MCF 10A (cell line): ENCODE measurements at regions not wholly inside any gene's neighbourhood (a gene's known extent, or its start where the extent isn't known, plus 50 kb on each side); places are given as distances from the start of the nearest gene placed in this dataset.

ENCODE experiments used
- BruUV-seq: library from RNA; stranded (reverse); fragments of 400-500 nt; replicated peaks from 2 replicates; lab custom pipeline; 2021; lab: Mats Ljungman, UMichigan
- CTCF ChIA-PET: fragments of 300-600 bp; sonication (Branson Sonifier 250); formaldehyde crosslinking; extraction: SDS; loops from one replicate; lab custom pipeline; 2021; ENCODE audit warnings: antibody characterized with exemption, inconsistent platforms; lab: Yijun Ruan, JAX
- POLR2A ChIA-PET: fragments of 300-600, 350-650 bp; sonication (Branson Sonifier 250); formaldehyde crosslinking; extraction: SDS; loops from one replicate; lab custom pipeline; 2020; ENCODE audit warnings: antibody characterized with exemption, inconsistent platforms; lab: Yijun Ruan, JAX
- DNase-seq: peaks from one replicate; pipeline ENCODE4 v3.0.0-alpha.2; 2018; ENCODE audit not compliant: unreplicated experiment
- H3K27ac Mint-ChIP-seq: one replicate; pipeline ENCODE4 v1.8.0; 2022; ENCODE audit warnings: mild to moderate bottlenecking, low read depth, mixed read lengths; ENCODE audit not compliant: unreplicated experiment
- H3K27me3 Mint-ChIP-seq: one replicate; pipeline ENCODE4 v1.8.0; 2022; ENCODE audit warnings: mixed read lengths; ENCODE audit not compliant: insufficient read depth, unreplicated experiment
- H3K36me3 Mint-ChIP-seq: one replicate; pipeline ENCODE4 v1.8.0; 2022; ENCODE audit warnings: mild to moderate bottlenecking, moderate library complexity, mixed read lengths; ENCODE audit not compliant: insufficient read depth, unreplicated experiment
- H3K4me1 Mint-ChIP-seq: one replicate; pipeline ENCODE4 v1.8.0; 2022; ENCODE audit warnings: mixed read lengths; ENCODE audit not compliant: insufficient read depth, unreplicated experiment
- H3K4me3 Mint-ChIP-seq: one replicate; pipeline ENCODE4 v1.8.0; 2022; ENCODE audit warnings: mild to moderate bottlenecking, moderate library complexity, mixed read lengths; ENCODE audit not compliant: unreplicated experiment
- H3K9me3 Mint-ChIP-seq: one replicate; pipeline ENCODE4 v1.8.0; 2022; ENCODE audit warnings: mixed read lengths; ENCODE audit not compliant: unreplicated experiment
- intact Hi-C: fragments of 100-400 bp; cut with micrococcal nuclease; formaldehyde crosslinking; loops from 2 replicates; pipeline ENCODE4 v1.14.1; 2022
- TF ChIP-seq, protein P1 (sequence below): fragments of 200-600 bp; IDR thresholded peaks from one replicate; pipeline ENCODE4 v1.8.0; 2022; ENCODE audit warnings: antibody characterized with exemption, mild to moderate bottlenecking; ENCODE audit not compliant: unreplicated experiment

DNA sequence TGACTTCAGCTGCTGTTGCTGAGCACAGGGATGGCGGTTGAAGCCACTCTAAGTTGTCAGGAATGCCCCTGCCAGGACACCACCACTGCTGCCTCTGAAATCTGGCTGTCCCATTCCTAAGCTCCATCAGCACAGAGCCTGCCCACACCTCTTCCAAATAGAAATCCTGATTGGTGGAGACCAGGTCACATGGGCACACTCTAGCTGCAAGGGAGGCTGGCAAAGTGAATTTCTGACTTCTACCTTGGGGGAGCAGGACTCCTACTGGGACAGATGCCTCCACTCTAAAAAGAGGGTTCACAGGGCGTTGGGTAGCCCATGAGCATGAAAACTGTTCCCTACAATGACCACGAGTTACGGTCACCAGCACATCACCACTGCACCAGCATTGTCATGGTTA is 83.8 kb upstream of the TARDBP start:
- Mint-ChIP-seq H3K4me1 (no peaks in the 10 kb centered on the region), H3K27ac (no peak overlapping the region), H3K4me3 (no peak overlapping the region), H3K36me3 (no peaks in the 10 kb centered on the region), H3K27me3 (no peaks in the 10 kb centered on the region), H3K9me3 (no peaks in the 10 kb centered on the region)
- intact Hi-C loops = no loop called here
- DNase-seq = no peak
- ChIA-PET POLR2A (no interaction called here), CTCF (interaction anchor here (0.7 kb wide), 1 partner anchor 255 kb away, joined by 3 read pairs; no protein-coding TSS in a partner anchor)
- TF ChIP-seq, protein P1, sequence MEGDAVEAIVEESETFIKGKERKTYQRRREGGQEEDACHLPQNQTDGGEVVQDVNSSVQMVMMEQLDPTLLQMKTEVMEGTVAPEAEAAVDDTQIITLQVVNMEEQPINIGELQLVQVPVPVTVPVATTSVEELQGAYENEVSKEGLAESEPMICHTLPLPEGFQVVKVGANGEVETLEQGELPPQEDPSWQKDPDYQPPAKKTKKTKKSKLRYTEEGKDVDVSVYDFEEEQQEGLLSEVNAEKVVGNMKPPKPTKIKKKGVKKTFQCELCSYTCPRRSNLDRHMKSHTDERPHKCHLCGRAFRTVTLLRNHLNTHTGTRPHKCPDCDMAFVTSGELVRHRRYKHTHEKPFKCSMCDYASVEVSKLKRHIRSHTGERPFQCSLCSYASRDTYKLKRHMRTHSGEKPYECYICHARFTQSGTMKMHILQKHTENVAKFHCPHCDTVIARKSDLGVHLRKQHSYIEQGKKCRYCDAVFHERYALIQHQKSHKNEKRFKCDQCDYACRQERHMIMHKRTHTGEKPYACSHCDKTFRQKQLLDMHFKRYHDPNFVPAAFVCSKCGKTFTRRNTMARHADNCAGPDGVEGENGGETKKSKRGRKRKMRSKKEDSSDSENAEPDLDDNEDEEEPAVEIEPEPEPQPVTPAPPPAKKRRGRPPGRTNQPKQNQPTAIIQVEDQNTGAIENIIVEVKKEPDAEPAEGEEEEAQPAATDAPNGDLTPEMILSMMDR = no peak
- no TSS peak for BruUV-seq

DNA sequence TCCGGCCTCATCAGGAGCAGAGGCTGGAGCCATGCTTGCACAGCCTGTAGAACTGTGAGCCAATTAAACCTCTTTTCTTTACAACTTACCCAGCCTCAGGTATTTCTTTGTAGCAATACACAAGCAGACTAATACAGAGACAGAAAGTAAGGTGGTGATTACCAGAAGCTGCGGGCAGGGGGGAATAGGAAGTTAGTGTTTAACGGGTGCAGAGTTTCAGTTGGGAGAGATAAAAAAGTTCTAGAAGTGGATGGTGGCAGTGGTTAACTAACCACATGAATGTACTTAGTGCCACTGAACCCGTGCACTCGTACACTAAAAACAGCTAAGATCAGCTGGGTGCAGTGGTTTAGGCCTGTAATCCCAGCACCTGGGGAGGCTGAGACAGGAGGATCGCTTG is 80.4 kb upstream of the TARDBP start:
- TF ChIP-seq, protein P1 = no peak
- no peak overlapping the region for H3K4me3 Mint-ChIP-seq
- no peaks in the 10 kb centered on the region for H3K27me3 Mint-ChIP-seq
- no peaks in the 10 kb centered on the region for H3K36me3 Mint-ChIP-seq
- BruUV-seq = no TSS peak
- no peak for DNase-seq
- POLR2A ChIA-PET = no interaction called here
- intact Hi-C loops = no loop called here
- no peaks in the 10 kb centered on the region for H3K4me1 Mint-ChIP-seq
- H3K27ac Mint-ChIP-seq = no peak overlapping the region
- CTCF ChIA-PET = interaction anchor here (0.7 kb wide), 1 partner anchor 18 kb away, joined by 3 read pairs; no protein-coding TSS in a partner anchor
- H3K9me3 Mint-ChIP-seq = no peaks in the 10 kb centered on the region

DNA sequence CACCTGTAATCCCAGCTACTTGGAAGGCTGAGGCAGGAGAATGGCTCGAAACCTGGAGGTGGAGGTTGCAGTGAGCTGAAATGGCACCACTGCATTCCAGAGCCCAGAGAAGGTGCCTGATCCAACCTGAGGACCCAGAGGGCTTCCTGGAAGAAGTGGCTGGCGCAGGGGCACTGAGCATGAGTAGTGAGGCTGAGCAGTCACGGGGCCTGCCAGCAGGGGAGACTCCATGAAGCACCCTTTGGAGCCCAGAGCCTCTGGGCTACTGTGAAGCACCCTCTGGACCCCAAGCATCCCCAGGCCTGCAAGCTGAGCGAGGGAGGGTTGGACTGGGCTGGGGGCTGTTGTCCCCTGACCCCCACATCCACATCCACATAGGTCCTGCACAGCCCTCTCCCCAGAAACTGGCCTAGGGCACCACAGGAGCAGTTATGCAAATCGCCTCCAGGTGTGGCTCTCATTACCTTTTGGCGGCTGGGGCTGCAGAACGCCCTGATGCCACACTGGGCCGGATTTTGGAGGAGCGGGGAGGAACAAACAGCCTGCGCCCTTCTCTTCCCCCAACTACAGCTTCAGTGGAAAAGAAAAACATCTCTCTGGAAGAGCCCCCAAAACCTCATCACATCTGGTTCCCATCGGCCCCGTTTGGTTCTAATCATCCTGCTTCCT is 78.2 kb upstream of the TARDBP start:
- ChIA-PET POLR2A (no interaction called here), CTCF (interaction anchor here (0.8 kb wide), 1 partner anchor 26 kb away, joined by 3 read pairs; no protein-coding TSS in a partner anchor)
- no peak overlapping the region for H3K4me3 Mint-ChIP-seq
- no peaks in the 10 kb centered on the region for H3K4me1 Mint-ChIP-seq
- no peak for DNase-seq
- TF ChIP-seq, protein P1 = no peak
- no peaks in the 10 kb centered on the region for H3K9me3 Mint-ChIP-seq
- no peaks in the 10 kb centered on the region for H3K36me3 Mint-ChIP-seq
- H3K27me3 Mint-ChIP-seq = no peaks in the 10 kb centered on the region
- no peak overlapping the region for H3K27ac Mint-ChIP-seq
- no TSS peak for BruUV-seq
- intact Hi-C loops = no loop called here

DNA sequence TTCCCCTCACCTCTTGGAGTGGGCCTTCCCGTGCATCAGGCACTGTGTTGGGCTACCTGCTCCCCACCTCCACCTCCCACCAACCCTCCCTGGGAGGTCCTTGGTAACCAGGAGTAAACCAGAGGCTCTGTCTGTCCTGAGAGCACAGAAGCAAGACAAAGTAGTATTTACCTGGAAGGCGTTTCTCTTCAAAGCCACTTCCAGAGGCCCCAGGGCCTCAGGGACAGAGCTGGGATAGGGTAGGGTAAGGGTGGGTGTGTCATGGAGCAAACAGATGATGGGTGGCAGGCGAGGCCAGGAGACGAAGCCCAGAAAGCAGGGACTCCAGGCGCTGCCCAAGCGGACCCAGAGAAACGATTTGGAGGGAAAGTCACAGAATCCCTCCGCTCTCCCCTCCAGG is 77.2 kb upstream of the TARDBP start:
- Mint-ChIP-seq H3K4me1 (no peaks in the 10 kb centered on the region), H3K27ac (no peak overlapping the region), H3K4me3 (no peak overlapping the region), H3K36me3 (no peaks in the 10 kb centered on the region), H3K27me3 (no peaks in the 10 kb centered on the region), H3K9me3 (no peaks in the 10 kb centered on the region)
- ChIA-PET CTCF (no interaction called here), POLR2A (no interaction called here)
- no TSS peak for BruUV-seq
- intact Hi-C loops = no loop called here
- TF ChIP-seq, protein P1 = no peak
- no peak for DNase-seq
